GM10266 (cell line): ENCODE measurements at regions not wholly inside any gene's neighbourhood (a gene's known extent, or its start where the extent isn't known, plus 50 kb on each side); places are given as distances from the start of the nearest gene placed in this dataset.
"Not testable (repeated sequence)": the region's sequence is repeated elsewhere in the genome, so short reads cannot be mapped to it uniquely, and the experiment has no call there.

Source experiments
- DNase-seq: peaks from one replicate; pipeline ENCODE4 v3.0.0; 2012; ENCODE audit errors: extremely low spot score
- TF ChIP-seq, protein P1 (sequence below): IDR thresholded peaks from 2 replicates; pipeline ENCODE4 v1.5.1; 2012; ENCODE audit warnings: mild to moderate bottlenecking, low read depth; ENCODE audit not compliant: control insufficient read depth, insufficient read depth; ENCODE audit errors: missing control alignments

DNA sequence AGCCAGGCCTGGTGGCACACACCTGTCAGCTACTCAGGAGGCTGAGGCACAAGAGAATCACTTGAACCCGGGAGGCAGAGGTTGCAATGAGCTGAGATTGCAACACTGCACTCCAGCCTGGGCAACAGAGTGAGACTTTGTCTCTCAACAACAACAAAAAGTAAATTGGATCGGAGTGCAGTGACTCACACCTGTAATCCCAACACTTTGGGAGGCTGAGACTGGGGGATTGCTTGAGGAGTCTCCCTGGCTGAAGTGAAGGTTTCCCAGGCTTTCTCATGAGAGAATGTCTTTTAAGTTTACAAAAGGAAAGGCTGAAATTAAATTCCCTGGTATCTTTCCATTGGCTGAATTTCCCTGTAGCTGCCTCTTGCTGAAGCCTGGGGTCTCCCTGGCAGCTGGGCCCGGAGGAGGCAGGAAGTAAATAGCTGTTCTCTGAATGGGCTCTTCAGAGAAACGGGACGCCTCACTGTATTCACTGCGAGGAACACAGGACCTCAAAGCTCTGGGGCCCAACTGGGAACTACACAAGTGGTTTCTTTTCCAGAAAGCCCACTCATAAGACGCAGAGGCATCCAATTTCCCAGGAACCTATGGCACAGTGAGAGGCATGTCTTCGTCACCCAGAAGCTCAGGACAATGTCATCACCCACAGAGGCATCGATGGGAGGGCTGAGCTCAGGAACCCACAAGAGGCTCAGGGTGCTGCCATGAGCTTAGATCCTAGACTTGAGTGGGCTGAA, 77.4 kb upstream of the SMURF2 start:
- TF ChIP-seq, protein P1, sequence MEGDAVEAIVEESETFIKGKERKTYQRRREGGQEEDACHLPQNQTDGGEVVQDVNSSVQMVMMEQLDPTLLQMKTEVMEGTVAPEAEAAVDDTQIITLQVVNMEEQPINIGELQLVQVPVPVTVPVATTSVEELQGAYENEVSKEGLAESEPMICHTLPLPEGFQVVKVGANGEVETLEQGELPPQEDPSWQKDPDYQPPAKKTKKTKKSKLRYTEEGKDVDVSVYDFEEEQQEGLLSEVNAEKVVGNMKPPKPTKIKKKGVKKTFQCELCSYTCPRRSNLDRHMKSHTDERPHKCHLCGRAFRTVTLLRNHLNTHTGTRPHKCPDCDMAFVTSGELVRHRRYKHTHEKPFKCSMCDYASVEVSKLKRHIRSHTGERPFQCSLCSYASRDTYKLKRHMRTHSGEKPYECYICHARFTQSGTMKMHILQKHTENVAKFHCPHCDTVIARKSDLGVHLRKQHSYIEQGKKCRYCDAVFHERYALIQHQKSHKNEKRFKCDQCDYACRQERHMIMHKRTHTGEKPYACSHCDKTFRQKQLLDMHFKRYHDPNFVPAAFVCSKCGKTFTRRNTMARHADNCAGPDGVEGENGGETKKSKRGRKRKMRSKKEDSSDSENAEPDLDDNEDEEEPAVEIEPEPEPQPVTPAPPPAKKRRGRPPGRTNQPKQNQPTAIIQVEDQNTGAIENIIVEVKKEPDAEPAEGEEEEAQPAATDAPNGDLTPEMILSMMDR = no peak
- DNase-seq = no peak

DNA sequence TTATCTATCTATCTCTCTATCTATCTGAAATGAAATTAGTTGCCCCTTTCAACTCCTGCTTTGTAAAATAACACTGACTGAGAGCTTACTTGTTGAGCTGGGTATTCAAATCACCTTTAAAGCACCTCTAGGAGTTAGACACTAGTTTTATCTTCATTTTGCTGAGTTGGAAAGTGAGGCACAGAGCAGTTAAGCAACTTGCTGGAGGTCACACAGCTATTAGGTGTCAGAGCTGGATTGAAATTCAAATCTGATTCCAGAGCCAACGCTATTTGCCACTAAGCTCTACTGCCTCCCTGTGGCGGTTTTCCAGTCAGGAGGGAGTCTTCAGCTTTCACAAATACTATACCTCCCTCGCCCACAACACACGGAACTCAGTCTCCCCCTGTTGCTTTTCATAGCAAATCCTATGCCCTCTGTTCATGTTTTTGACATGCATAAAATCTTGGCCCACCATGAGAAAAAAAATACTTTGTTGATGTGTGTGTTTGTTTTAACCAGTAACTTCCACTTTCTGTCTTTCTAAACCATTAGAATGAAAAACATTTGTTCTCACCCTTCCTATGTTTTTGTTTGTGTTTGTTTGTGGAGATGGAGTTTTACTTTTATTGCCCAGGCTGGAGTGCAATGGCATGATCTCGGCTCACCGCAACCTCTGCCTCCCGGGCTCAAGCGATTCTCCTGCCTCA, 74.8 kb upstream of the SMURF2 start:
- TF ChIP-seq, protein P1 = peak; percentile 41
- no peak for DNase-seq

DNA sequence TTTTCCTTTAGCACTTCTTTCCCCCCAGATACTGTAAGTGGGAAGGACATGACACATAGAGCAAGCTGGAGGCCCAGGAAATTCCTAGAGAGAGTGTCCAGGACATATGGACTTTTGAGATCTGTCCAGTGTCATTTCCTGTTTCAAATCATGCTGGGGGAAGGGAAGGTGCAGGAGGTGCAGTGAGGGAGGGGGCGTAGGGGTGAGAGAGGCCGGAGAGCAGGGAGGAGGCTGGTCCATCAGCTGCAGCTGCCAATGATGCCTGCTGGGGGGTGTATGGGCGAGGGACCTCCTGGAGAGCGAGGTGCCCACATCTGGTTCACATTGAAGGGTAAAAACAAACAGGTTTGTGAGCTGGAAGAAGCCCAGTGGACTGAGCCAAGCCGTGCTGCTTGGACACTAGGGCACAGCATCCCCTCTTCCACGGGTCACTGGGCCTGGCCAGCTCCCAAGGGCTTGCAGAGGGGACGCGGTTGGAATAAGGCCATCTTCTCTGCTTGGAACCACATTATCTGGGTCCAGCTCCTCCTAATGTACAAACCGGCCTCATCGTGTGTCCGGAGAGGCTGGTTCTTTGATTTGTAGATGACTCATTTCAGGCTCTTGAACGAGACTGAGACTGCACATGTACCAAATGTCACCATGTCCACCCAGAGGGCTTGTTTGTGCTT, 70.4 kb upstream of the SMURF2 start:
- TF ChIP-seq, protein P1 = no peak
- no peak for DNase-seq

DNA sequence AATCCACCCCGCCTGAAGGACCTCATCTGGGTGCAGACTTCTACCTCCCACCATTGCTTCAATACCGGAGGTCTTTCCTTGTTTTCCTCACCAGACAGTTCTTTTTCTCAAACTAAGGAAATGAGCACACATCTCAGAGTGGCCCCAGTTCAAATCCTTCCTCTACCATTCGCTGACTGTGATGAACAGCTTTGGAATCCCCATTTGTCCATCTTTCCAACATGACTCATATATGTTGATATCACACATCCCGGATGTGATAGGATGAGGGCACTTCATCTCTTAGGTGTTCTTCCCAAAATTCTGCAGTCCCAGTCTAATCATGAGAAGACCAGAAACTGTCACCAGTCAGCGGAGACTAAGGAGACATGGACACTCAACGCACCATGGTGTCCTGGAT, 67.9 kb upstream of the SMURF2 start:
- not testable (repeated sequence) for DNase-seq

DNA sequence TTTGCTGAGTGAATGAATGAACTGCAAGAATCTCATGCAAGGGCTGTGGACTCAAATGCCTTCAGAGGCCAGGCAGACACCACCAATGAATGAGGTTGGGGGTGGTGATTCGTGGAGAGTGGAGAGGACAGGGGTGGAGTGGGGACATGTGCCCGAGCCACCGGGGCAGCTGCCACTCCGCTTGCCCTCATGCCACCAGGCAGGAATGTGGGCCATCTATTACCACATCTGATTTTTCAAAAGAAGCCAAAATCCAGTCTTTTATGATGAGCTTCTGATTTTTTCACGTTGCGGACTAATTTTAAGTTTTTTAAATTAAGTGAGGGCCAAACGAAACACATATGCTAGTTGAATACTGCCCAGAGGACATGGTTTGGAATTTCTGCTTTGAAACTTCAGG, 67.1 kb upstream of the SMURF2 start:
- TF ChIP-seq, protein P1 = no peak
- no peak for DNase-seq

DNA sequence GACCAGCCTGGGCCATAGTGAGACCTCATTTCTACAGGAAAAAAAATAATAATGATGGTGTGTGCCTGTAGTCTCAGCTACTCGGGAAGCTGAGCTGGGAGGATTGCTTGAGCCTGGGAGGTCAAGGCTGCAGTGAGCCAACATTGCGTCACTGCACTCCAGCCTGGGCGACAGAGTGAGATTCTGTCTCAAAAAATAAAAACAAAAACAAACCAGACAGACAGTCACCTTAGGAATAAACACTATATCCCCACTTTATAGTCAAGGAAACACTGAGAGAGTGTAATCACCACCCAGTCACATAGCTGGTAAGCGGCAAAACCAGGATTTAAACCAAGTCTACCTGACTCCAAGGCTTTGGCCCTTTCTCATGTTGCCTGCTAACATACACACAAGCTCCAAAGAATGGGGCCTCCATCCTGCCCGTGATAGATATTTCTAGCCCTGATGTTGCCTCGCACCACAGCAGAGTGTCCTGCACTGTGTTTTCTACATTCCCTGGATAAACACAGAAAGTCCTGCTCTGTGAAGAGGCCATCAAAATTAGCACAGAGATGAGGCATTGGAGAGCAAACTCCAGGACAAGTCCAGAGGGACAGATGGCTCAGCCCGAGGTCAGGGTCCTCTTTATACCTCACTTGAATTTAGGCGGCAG, 66.1 kb upstream of the SMURF2 start:
- DNase-seq = no peak
- TF ChIP-seq, protein P1 = no peak

DNA sequence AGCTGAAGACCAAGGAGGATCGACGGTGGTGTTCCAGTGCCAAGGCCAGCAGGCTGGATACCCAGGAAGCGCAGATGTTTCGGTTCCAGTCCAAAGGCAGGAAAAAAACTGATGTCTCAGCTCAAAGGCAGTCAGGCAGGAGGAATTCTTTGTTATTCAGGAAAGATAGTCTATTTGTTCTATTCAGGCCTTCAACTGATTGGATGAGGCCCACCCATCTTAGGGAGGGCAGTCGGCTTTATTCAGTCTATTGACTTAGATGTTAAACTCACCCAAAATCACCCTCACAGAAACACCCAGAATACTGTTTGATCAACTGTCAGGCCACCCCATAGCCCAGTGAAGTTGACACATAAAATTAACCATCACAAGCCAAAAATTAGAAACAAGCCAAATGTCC, 63.9 kb upstream of the SMURF2 start:
- not testable (repeated sequence) for DNase-seq

DNA sequence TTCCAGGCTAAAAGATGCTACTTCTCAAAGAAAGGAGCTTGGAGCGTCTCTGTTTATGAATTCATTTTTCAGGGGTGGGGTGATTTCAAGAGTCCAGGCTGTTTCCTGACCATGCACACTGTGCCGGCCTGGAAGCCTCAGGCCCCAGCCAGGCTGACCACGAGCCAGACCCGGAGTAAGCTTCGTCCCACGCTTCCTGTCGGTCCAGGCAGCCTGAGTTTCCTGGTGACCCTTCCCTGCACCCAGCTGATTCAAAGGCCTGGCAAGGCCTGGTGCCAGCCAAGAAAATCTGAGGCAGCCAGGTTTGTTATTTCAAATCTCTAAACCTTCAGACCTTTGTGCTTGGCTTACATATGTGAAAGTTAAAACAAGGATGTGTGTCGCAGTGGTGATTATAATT, 62.1 kb upstream of the SMURF2 start:
- DNase-seq = not testable (repeated sequence)

DNA sequence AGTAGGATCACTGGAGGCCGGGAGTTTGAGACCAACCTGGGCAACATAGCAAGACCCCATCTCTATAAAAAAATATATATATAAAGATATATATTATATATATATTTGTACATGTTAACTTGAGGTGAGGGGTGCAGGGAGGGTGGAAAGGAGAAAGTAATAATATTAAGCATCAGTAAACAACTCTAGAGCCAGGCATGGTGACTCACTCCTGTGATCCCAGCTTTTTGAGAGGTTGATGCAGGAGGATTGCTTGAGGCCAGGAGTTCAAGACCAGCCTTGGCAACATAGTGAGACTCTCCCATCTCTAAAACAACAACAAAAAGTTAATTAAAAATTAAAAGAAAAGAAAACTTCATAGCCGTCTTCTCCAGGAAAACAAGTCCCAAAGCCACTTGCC, 61.7 kb upstream of the SMURF2 start:
- TF ChIP-seq, protein P1 = no peak
- no peak for DNase-seq

DNA sequence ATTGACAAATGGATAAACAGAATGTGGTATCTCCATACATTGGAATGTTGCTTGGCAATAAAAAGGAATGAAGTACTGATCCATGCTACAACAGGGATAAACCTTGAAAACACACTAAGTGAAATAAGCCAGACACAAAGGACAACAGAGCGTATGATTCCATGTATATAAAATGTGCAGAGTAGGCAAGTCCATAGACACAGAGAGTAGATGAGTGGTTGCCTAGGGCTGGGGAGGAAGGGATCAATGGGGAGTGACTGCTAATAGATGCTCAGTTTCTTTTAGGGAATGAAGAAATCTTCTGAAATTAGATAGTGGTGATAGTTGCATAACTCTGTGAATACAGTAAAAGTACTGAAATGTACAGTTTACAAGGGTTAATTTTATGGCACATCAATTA, 59.4 kb upstream of the SMURF2 start:
- not testable (repeated sequence) for DNase-seq

DNA sequence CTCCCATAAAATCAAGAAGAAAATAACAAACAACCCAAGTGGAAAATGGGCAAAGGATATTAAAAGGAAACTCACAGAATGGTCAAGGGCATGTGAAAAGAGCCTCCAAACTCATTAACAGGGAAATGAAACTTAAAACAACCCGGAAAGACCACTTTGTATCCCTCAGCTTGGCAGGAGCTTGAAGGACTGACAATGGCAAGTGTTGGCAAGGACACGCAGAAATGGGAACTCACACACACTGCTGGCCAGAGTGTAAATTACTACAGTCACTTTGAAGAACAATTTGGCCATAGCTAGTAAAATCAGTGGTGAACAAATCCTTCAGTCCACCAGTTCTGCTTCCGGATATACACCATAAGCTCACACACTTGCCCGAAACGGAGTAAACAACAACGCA, 58.1 kb upstream of the SMURF2 start:
- not testable (repeated sequence) for DNase-seq

DNA sequence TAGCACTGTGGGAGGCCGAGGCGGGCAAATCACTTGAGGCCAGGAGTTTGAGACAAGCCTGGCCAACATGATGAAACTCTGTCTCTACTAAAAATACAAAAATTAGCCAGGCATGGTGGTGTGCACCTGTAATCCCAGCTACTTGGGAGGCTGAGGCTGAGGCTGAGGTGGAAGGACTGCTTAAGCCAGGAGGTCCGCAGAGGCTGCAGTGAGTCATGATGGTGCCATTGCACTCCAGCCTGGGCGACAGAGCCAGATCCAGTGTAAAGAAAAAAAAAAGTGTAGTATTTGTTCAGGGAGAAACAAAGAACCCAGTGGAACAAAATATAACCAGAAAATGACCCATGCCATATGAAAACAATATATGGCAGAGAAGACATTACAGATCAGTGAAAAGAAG, 57.4 kb upstream of the SMURF2 start:
- not testable (repeated sequence) for DNase-seq

DNA sequence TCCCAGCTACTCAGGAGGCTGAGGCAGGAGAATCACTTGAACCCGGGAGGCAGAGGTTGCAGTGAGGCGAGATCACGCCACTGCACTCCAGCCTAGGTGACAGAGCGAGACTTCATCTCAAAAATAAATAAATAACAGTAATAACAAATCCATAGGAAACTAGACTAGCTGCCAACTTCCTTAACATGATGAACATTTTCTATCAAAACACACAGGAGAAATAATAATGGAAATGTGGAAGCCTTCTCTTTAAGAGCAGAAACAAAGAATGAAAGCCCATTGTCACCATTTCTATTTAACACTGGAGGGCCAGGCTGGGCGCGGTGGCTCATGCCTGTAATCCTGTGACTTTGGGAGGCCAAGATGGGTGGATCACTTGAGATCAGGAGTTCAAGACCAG, 56.7 kb upstream of the SMURF2 start:
- DNase-seq = not testable (repeated sequence)
